ENCODE measurements at regions not wholly inside any gene's neighbourhood (a gene's known extent, or its start where the extent isn't known, plus 50 kb on each side); places are given as distances from the start of the nearest gene placed in this dataset.

GRCh38 chr7:81637534-81637933 is 132.3 kb downstream of the HGF start:
- in situ Hi-C loops (cut with MboI) = no loop called here
- Histone ChIP-seq H3K9me3 (ENCODE audit: low read depth) (no peaks in the 10 kb centered on the region), H3K4me2 (ENCODE audit: unreplicated experiment) (peak overlapping the region; percentile 64), H3K27me3 (replicated peaks; ENCODE audit: insufficient read depth) (no peaks in the 10 kb centered on the region), H3K4me3 (no peak overlapping the region), H3K9ac (peak overlapping the region; percentile 15; the same call in 1 of the 2 replicates), H3K27ac (peak overlapping the region; percentile 54), H2AFZ (peak overlapping the region; percentile 5; the same call in 1 of the 2 replicates), H3K9me2 (ENCODE audit: insufficient read depth) (no peaks in the 10 kb centered on the region), H3K4me1 (ENCODE audit: insufficient read depth) (peaks cover 33% of the 10 kb centered on the region), H3F3A (ENCODE audit: insufficient read depth) (peaks cover 25% of the 10 kb centered on the region), H3K79me2 (ENCODE audit: insufficient read depth) (no peaks in the 10 kb centered on the region), H4K20me1 (ENCODE audit: insufficient read depth) (no peaks in the 10 kb centered on the region), H3K36me3 (ENCODE audit: low read depth) (no peaks in the 10 kb centered on the region)
- WGBS, 2 experiments (ENCODE audit: low coverage in 1 of 2, low lambda C conversion rate in 2 of 2, missing lambda C conversion rate in 2 of 2) = 96 to 100% methylated on average over 1 of the region's 1 CpG
- TF ChIP-seq EZH2phosphoT487 (IDR thresholded peaks at IDR 0.05; ENCODE audit: insufficient read depth, low read depth) = no peak
- no peak for TF ChIP-seq EZH2 (IDR thresholded peaks at IDR 0.05; ENCODE audit: insufficient read depth, poor library complexity, severe bottlenecking)
- no peak for DNase-seq

GRCh38 chr7:81632418-81632817 is 137.4 kb downstream of the HGF start:
- H3K4me3 ChIP-seq = no peak overlapping the region
- H3K36me3 ChIP-seq (ENCODE audit: low read depth) = no peaks in the 10 kb centered on the region
- no peaks in the 10 kb centered on the region for H3K79me2 ChIP-seq (ENCODE audit: insufficient read depth)
- no peak overlapping the region for H3K27ac ChIP-seq
- 95 to 100% methylated on average over 1 of the region's 1 CpG for WGBS, 2 experiments (ENCODE audit: low coverage in 1 of 2, low lambda C conversion rate in 2 of 2, missing lambda C conversion rate in 2 of 2)
- no peaks in the 10 kb centered on the region for H4K20me1 ChIP-seq (ENCODE audit: insufficient read depth)
- peaks cover 16% of the 10 kb centered on the region for H3K4me1 ChIP-seq (ENCODE audit: insufficient read depth)
- H3K9me3 ChIP-seq (ENCODE audit: low read depth) = no peaks in the 10 kb centered on the region
- no peak for DNase-seq
- H3K27me3 ChIP-seq (replicated peaks; ENCODE audit: insufficient read depth) = no peaks in the 10 kb centered on the region
- TF ChIP-seq EZH2phosphoT487 (IDR thresholded peaks at IDR 0.05; ENCODE audit: insufficient read depth, low read depth) (no peak), EZH2 (IDR thresholded peaks at IDR 0.05; ENCODE audit: insufficient read depth, poor library complexity, severe bottlenecking) (no peak)
- 0 out of 2 replicates have a peak, but pooled peaks cover 3% of the 10 kb centered on the region for H3F3A ChIP-seq (ENCODE audit: insufficient read depth)
- H3K4me2 ChIP-seq (ENCODE audit: unreplicated experiment) = no peak overlapping the region
- H3K9me2 ChIP-seq (ENCODE audit: insufficient read depth) = no peaks in the 10 kb centered on the region
- H2AFZ ChIP-seq = no peak overlapping the region
- no peak overlapping the region for H3K9ac ChIP-seq
- in situ Hi-C loops (cut with MboI) = no loop called here

GRCh38 chr7:81630600-81630999 is 139.2 kb downstream of the HGF start:
- in situ Hi-C loops (cut with MboI) = no loop called here

GRCh38 chr7:81629702-81630101 is 140.1 kb downstream of the HGF start:
- H3K79me2 ChIP-seq (ENCODE audit: insufficient read depth) = no peaks in the 10 kb centered on the region
- H3K9ac ChIP-seq = no peak overlapping the region
- no peaks in the 10 kb centered on the region for H4K20me1 ChIP-seq (ENCODE audit: insufficient read depth)
- no peaks in the 10 kb centered on the region for H3F3A ChIP-seq (ENCODE audit: insufficient read depth)
- 98% methylated on average over 2 of the region's 2 CpGs for WGBS, 2 experiments (ENCODE audit: low coverage in 1 of 2, low lambda C conversion rate in 2 of 2, missing lambda C conversion rate in 2 of 2)
- H3K9me3 ChIP-seq (ENCODE audit: low read depth) = no peaks in the 10 kb centered on the region
- H3K9me2 ChIP-seq (ENCODE audit: insufficient read depth) = no peaks in the 10 kb centered on the region
- H2AFZ ChIP-seq = no peak overlapping the region
- H3K4me2 ChIP-seq (ENCODE audit: unreplicated experiment) = no peak overlapping the region
- DNase-seq = no peak
- no peaks in the 10 kb centered on the region for H3K36me3 ChIP-seq (ENCODE audit: low read depth)
- in situ Hi-C loops (cut with MboI) = no loop called here
- no peak overlapping the region for H3K4me3 ChIP-seq
- no peaks in the 10 kb centered on the region for H3K27me3 ChIP-seq (replicated peaks; ENCODE audit: insufficient read depth)
- H3K27ac ChIP-seq = no peak overlapping the region
- H3K4me1 ChIP-seq (ENCODE audit: insufficient read depth) = peaks cover 18% of the 10 kb centered on the region
- TF ChIP-seq EZH2 (IDR thresholded peaks at IDR 0.05; ENCODE audit: insufficient read depth, poor library complexity, severe bottlenecking) (no peak), EZH2phosphoT487 (IDR thresholded peaks at IDR 0.05; ENCODE audit: insufficient read depth, low read depth) (no peak)

More at GRCh38 chr7:81630600-81630999, 139.2 kb downstream of the HGF start:
- Histone ChIP-seq H4K20me1 (ENCODE audit: insufficient read depth) (no peaks in the 10 kb centered on the region), H3K9me2 (ENCODE audit: insufficient read depth) (no peaks in the 10 kb centered on the region), H3K9ac (no peak overlapping the region), H3F3A (ENCODE audit: insufficient read depth) (no peaks in the 10 kb centered on the region), H3K27ac (no peak overlapping the region), H2AFZ (no peak overlapping the region), H3K36me3 (ENCODE audit: low read depth) (no peaks in the 10 kb centered on the region), H3K27me3 (replicated peaks; ENCODE audit: insufficient read depth) (no peaks in the 10 kb centered on the region), H3K4me2 (ENCODE audit: unreplicated experiment) (no peak overlapping the region), H3K4me1 (ENCODE audit: insufficient read depth) (peaks cover 14% of the 10 kb centered on the region), H3K9me3 (ENCODE audit: low read depth) (no peaks in the 10 kb centered on the region), H3K79me2 (ENCODE audit: insufficient read depth) (no peaks in the 10 kb centered on the region), H3K4me3 (no peak overlapping the region)
- no peak for DNase-seq
- WGBS, 2 experiments (ENCODE audit: low coverage in 1 of 2, low lambda C conversion rate in 2 of 2, missing lambda C conversion rate in 2 of 2) = 97 to 100% methylated on average over 1 of the region's 1 CpG
- no peak for TF ChIP-seq EZH2 (IDR thresholded peaks at IDR 0.05; ENCODE audit: insufficient read depth, poor library complexity, severe bottlenecking)
- no peak for TF ChIP-seq EZH2phosphoT487 (IDR thresholded peaks at IDR 0.05; ENCODE audit: insufficient read depth, low read depth)

- no peak overlapping the region for H3K9ac ChIP-seq
- no peaks in the 10 kb centered on the region for H3K9me3 ChIP-seq (ENCODE audit: low read depth)
- no peak overlapping the region for H3K4me3 ChIP-seq
- H3K4me1 ChIP-seq (ENCODE audit: insufficient read depth) = peaks cover 21% of the 10 kb centered on the region
- DNase-seq = no peak
- in situ Hi-C loops (cut with MboI) = no loop called here
- no peaks in the 10 kb centered on the region for H3K36me3 ChIP-seq (ENCODE audit: low read depth)
- no peaks in the 10 kb centered on the region for H4K20me1 ChIP-seq (ENCODE audit: insufficient read depth)
- H3K27ac ChIP-seq = no peak overlapping the region
- H2AFZ ChIP-seq = no peak overlapping the region
- no peaks in the 10 kb centered on the region for H3K27me3 ChIP-seq (replicated peaks; ENCODE audit: insufficient read depth)
- TF ChIP-seq EZH2phosphoT487 (IDR thresholded peaks at IDR 0.05; ENCODE audit: insufficient read depth, low read depth) = no peak
- TF ChIP-seq EZH2 (IDR thresholded peaks at IDR 0.05; ENCODE audit: insufficient read depth, poor library complexity, severe bottlenecking) = no peak
- H3K9me2 ChIP-seq (ENCODE audit: insufficient read depth) = no peaks in the 10 kb centered on the region
- no peaks in the 10 kb centered on the region for H3K79me2 ChIP-seq (ENCODE audit: insufficient read depth)
- no peak overlapping the region for H3K4me2 ChIP-seq (ENCODE audit: unreplicated experiment)
- H3F3A ChIP-seq (ENCODE audit: insufficient read depth) = no peaks in the 10 kb centered on the region
These were observed 140.9 kb downstream of the HGF start for GRCh38 chr7:81628951-81629350.
